ENCODE measurements at regions not wholly inside any gene's neighbourhood (a gene's known extent, or its start where the extent isn't known, plus 50 kb on each side); places are given as distances from the start of the nearest gene placed in this dataset.
A peak's percentile ranks its signal among the peaks of the same experiment; 100 is the strongest.

- FAIRE-seq (no peak), DNase-seq (ENCODE audit: low spot score) (no peak)
Measured at GRCh38 chr2:103734911-103735310, 973.1 kb downstream of the TMEM182 start.

- DNase-seq (ENCODE audit: low spot score) (no peak), FAIRE-seq (no peak)
Measured at GRCh38 chr2:103738108-103738507, 976.3 kb downstream of the TMEM182 start.

GRCh38 chr2:103738606-103739005 lies 976.8 kb downstream of the TMEM182 start:
- DNase-seq (ENCODE audit: low spot score) = no peak
- FAIRE-seq = no peak

GRCh38 chr2:103739186-103739585 lies 977.4 kb downstream of the TMEM182 start:
- no peak for FAIRE-seq
- DNase-seq (ENCODE audit: low spot score) = no peak

- FAIRE-seq = no peak
- no peak for DNase-seq (ENCODE audit: low spot score)
Measured at GRCh38 chr2:103739921-103740320, 978.1 kb downstream of the TMEM182 start.

- no peak for DNase-seq (ENCODE audit: low spot score)
- FAIRE-seq = no peak
Measured at GRCh38 chr2:103740631-103741030, 978.8 kb downstream of the TMEM182 start.

- DNase-seq (ENCODE audit: low spot score) = no peak
- no peak for FAIRE-seq
Measured at GRCh38 chr2:103743195-103743594, 981.4 kb downstream of the TMEM182 start.

- no peak for DNase-seq (ENCODE audit: low spot score)
- no peak for FAIRE-seq
Measured at GRCh38 chr2:103754530-103754929, 992.7 kb downstream of the TMEM182 start.

GRCh38 chr2:103773884-103774283 lies 1012.1 kb downstream of the TMEM182 start:
- FAIRE-seq (peak; percentile 82), DNase-seq (ENCODE audit: low spot score) (peak; percentile 75)

GRCh38 chr2:103780088-103780702 lies 1018.4 kb downstream of the TMEM182 start:
- no peak for DNase-seq (ENCODE audit: low spot score)
- FAIRE-seq = peak; percentile 37

GRCh38 chr2:103781313-103781712 lies 1019.5 kb downstream of the TMEM182 start:
- no peak for DNase-seq (ENCODE audit: low spot score)
- no peak for FAIRE-seq

- DNase-seq (ENCODE audit: low spot score) (no peak), FAIRE-seq (no peak)
Measured at GRCh38 chr2:103784261-103784660, 1022.4 kb downstream of the TMEM182 start.

GRCh38 chr2:103785432-103785831 lies 1023.6 kb downstream of the TMEM182 start:
- FAIRE-seq = no peak
- no peak for DNase-seq (ENCODE audit: low spot score)

- DNase-seq (ENCODE audit: low spot score) (no peak), FAIRE-seq (peak; percentile 40)
Measured at GRCh38 chr2:103785956-103786355, 1024.1 kb downstream of the TMEM182 start.

GRCh38 chr2:103788389-103788788 lies 1026.6 kb downstream of the TMEM182 start:
- no peak for DNase-seq (ENCODE audit: low spot score)
- FAIRE-seq = no peak

GRCh38 chr2:103788951-103789350 lies 1027.1 kb downstream of the TMEM182 start:
- FAIRE-seq (no peak), DNase-seq (ENCODE audit: low spot score) (no peak)

GRCh38 chr2:103789381-103790095 lies 1027.7 kb downstream of the TMEM182 start:
- FAIRE-seq = peak; percentile 84

GRCh38 chr2:103792042-103792441 lies 1030.2 kb downstream of the TMEM182 start:
- DNase-seq (ENCODE audit: low spot score) = no peak
- FAIRE-seq = no peak

More at GRCh38 chr2:103789381-103790095, 1027.7 kb downstream of the TMEM182 start:
- peak; percentile 80 for DNase-seq (ENCODE audit: low spot score)

- no peak for FAIRE-seq
- DNase-seq (ENCODE audit: low spot score) = no peak
Measured at GRCh38 chr2:103798291-103798690, 1036.5 kb downstream of the TMEM182 start.

GRCh38 chr2:103804013-103804412 lies 1042.2 kb downstream of the TMEM182 start:
- DNase-seq (ENCODE audit: low spot score) = no peak
- no peak for FAIRE-seq

GRCh38 chr2:103805746-103806145 lies 1043.9 kb downstream of the TMEM182 start:
- FAIRE-seq (peak; percentile 40), DNase-seq (ENCODE audit: low spot score) (no peak)

GRCh38 chr2:103808814-103809213 lies 1045.1 kb upstream of the POU3F3 start:
- no peak for DNase-seq (ENCODE audit: low spot score)
- no peak for FAIRE-seq

GRCh38 chr2:103809415-103809814 lies 1044.5 kb upstream of the POU3F3 start:
- FAIRE-seq = peak; percentile 32

More at GRCh38 chr2:103809415-103809814, 1044.5 kb upstream of the POU3F3 start:
- DNase-seq (ENCODE audit: low spot score) = no peak
